Keratinocyte (primary cell): ENCODE measurements at regions not wholly inside any gene's neighbourhood (a gene's known extent, or its start where the extent isn't known, plus 50 kb on each side); places are given as distances from the start of the nearest gene placed in this dataset.

ENCODE experiments used
- DNase-seq: peaks from one replicate; pipeline ENCODE4 v3.0.0-alpha.2; 2011; ENCODE audit warnings: low read depth, missing footprints, low spot score
- FAIRE-seq: peaks from 2 replicates; lab custom pipeline; 2011; peaks lifted over from hg19 to GRCh38; lab: Jason Lieb, UNC
- H2AFZ ChIP-seq: 2 replicates; pipeline ENCODE4 v1.6.0; 2012; ENCODE audit warnings: low read length, control low read depth, inconsistent platforms; ENCODE audit not compliant: control insufficient read depth
- H3K27ac ChIP-seq: 2 replicates; pipeline ENCODE4 v1.5.1; 2011; ENCODE audit warnings: low read length; ENCODE audit not compliant: control insufficient read depth, insufficient read depth
- H3K27me3 ChIP-seq: 3 replicates; pipeline ENCODE4 v1.6.0; 2011; ENCODE audit warnings: low read length; ENCODE audit not compliant: control insufficient read depth, insufficient read depth; ENCODE audit errors: extremely low read depth
- H3K36me3 ChIP-seq, 2 experiments: 2 replicates in 1 of 2; 3 replicates in 1 of 2; pipeline ENCODE4 v1.5.1; 2011; ENCODE audit warnings: low read length in 2 of 2, mild to moderate bottlenecking in 1 of 2; ENCODE audit not compliant: control insufficient read depth in 2 of 2, insufficient read depth in 2 of 2; ENCODE audit errors: extremely low read depth in 1 of 2
- H3K4me1 ChIP-seq: 3 replicates; pipeline ENCODE4 v1.5.1; 2011; ENCODE audit warnings: low read length; ENCODE audit not compliant: control insufficient read depth, insufficient read depth; ENCODE audit errors: extremely low read depth
- H3K4me2 ChIP-seq: 3 replicates; pipeline ENCODE4 v1.6.0; 2011; ENCODE audit warnings: low read depth, low read length; ENCODE audit not compliant: control insufficient read depth, insufficient read depth; ENCODE audit errors: extremely low read depth
- H3K4me3 ChIP-seq, 3 experiments: fragments of 200-600 bp in 1 of 3; sonication (generic) in 1 of 3; 2 replicates in 2 of 3; 3 replicates in 1 of 3; pipeline ENCODE4 v1.5.1; 2011 to 2016; ENCODE audit warnings: low read length in 3 of 3, mild to moderate bottlenecking in 3 of 3, control low read depth in 2 of 3, inconsistent platforms in 1 of 3, low read depth in 1 of 3, mixed read lengths in 1 of 3, mixed run types in 1 of 3, moderate library complexity in 1 of 3; ENCODE audit not compliant: control insufficient read depth in 2 of 3, insufficient read depth in 2 of 3; ENCODE audit errors: extremely low read depth in 1 of 3
- H3K79me2 ChIP-seq: 2 replicates; pipeline ENCODE4 v1.6.0; 2012; ENCODE audit warnings: low read length; ENCODE audit not compliant: control insufficient read depth, insufficient read depth
- H3K9ac ChIP-seq: 3 replicates; pipeline ENCODE4 v1.6.0; 2011; ENCODE audit warnings: low read length; ENCODE audit not compliant: control insufficient read depth, insufficient read depth; ENCODE audit errors: extremely low read depth
- H3K9me1 ChIP-seq: 3 replicates; pipeline ENCODE4 v1.6.0; 2011; ENCODE audit warnings: low read length; ENCODE audit not compliant: control insufficient read depth, insufficient read depth; ENCODE audit errors: extremely low read depth
- H3K9me3 ChIP-seq: 2 replicates; pipeline ENCODE4 v1.5.1; 2012; ENCODE audit warnings: low read depth, low read length; ENCODE audit not compliant: control insufficient read depth
- H4K20me1 ChIP-seq: 3 replicates; pipeline ENCODE4 v1.6.0; 2011; ENCODE audit warnings: low read length; ENCODE audit not compliant: control insufficient read depth, insufficient read depth; ENCODE audit errors: extremely low read depth
- EZH2 ChIP-seq: IDR thresholded peaks from one replicate; pipeline ENCODE4 v1.6.1; 2012; ENCODE audit warnings: inconsistent platforms, mild to moderate bottlenecking, low read length, moderate library complexity
- dilution Hi-C: fragments of 300-500 bp; cut with MboI; formaldehyde crosslinking; loops from one replicate; pipeline ENCODE4 v1.7.0; 2020; ENCODE audit warnings: low sequenced_read_pairs; ENCODE audit not compliant: extremely low pct_ligation_motif_present
- TF ChIP-seq, protein P1 (sequence below), 3 experiments: IDR thresholded peaks in 1 of 3; conservative IDR thresholded peaks in 1 of 3; optimal IDR thresholded peaks in 1 of 3; 2 replicates in 2 of 3; 3 replicates in 1 of 3; pipeline versions ENCODE3 to v1.5.1; 2011; ENCODE audit warnings: low read length in 3 of 3, mild to moderate bottlenecking in 3 of 3, moderate library complexity in 2 of 3, control low read depth in 1 of 3, inconsistent platforms in 1 of 3; ENCODE audit not compliant: insufficient read depth in 2 of 3; ENCODE audit errors: extremely low read depth in 1 of 3

DNA sequence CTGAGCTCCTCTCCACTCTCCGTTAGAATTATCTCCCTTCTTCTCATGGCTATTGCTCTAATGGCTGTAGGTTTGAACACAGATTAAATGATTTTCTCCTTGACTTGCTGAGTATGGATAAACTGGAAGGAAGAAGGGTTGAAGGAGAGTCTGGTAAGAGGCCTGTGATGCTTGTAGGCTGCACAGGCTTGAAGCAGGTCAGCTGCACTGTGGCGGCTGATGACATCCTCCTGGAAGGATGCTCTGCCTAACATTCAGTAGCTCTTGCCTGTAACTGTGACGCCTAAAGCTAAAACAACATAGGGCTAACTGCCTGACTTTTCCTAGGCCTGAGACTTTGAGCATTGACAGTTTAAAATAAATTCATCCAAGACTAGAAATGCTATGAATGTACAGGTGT is 166.3 kb downstream of the MREG start:
- Histone ChIP-seq H3K9ac (no peak overlapping the region), H3K27me3 (no peaks in the 10 kb centered on the region), H2AFZ (no peak overlapping the region), H3K36me3 (no peaks in the 10 kb centered on the region), H3K4me1 (peaks cover 17% of the 10 kb centered on the region), H4K20me1 (no peaks in the 10 kb centered on the region), H3K9me1 (no peaks in the 10 kb centered on the region), H3K27ac (no peak overlapping the region), H3K79me2 (no peaks in the 10 kb centered on the region), H3K4me2 (no peak overlapping the region), H3K9me3 (no peaks in the 10 kb centered on the region), H3K4me3 (no peak overlapping the region)
- DNase-seq (no peak), FAIRE-seq (no peak)
- dilution Hi-C loops: no loop called here
- TF ChIP-seq EZH2: no peak
- TF ChIP-seq, protein P1, sequence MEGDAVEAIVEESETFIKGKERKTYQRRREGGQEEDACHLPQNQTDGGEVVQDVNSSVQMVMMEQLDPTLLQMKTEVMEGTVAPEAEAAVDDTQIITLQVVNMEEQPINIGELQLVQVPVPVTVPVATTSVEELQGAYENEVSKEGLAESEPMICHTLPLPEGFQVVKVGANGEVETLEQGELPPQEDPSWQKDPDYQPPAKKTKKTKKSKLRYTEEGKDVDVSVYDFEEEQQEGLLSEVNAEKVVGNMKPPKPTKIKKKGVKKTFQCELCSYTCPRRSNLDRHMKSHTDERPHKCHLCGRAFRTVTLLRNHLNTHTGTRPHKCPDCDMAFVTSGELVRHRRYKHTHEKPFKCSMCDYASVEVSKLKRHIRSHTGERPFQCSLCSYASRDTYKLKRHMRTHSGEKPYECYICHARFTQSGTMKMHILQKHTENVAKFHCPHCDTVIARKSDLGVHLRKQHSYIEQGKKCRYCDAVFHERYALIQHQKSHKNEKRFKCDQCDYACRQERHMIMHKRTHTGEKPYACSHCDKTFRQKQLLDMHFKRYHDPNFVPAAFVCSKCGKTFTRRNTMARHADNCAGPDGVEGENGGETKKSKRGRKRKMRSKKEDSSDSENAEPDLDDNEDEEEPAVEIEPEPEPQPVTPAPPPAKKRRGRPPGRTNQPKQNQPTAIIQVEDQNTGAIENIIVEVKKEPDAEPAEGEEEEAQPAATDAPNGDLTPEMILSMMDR (optimal IDR thresholded peaks at IDR 0.05 in 1 of 3, IDR thresholded peaks at IDR 0.05 in 1 of 3, conservative IDR thresholded peaks at IDR 0.05 in 1 of 3; ENCODE audit: extremely low read depth in 1 of 3, insufficient read depth in 2 of 3, low read length in 3 of 3): no peak

DNA sequence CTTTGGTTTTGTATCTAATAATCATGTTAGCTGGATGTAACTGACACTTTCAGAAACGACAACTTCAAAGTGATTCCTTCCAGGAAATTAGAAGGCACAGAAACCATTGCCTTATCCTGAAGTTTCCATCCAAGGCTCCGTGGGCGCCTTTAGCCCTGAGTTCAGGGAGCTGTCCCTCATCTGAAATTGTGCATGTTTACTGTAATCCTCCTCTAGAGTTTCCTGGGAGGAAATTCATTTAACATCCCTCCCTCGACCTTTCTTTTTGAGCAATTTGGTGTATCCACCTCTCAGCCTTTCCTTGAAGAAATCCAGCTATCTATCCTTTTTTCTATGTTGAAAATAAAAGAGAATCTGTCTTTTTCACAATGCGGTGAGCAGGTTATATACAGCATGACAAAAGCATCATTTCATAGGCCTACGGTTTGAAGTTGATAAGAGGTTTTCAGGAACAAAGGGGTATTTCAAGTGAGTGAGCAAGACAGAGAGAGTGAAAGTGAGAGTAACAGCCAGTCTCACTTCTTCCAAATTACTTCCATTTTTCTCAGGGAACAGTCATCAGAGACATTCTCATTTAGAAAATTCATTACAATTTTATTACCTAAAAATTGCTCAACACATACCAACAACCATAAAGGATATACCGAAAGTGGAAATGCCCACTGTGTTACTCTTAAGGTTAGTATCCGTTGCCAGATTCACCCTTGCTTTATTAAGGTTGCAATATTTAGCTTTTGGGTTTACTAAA is 167.3 kb downstream of the MREG start:
- Histone ChIP-seq H4K20me1 (no peaks in the 10 kb centered on the region), H3K9me1 (no peaks in the 10 kb centered on the region), H2AFZ (no peak overlapping the region), H3K27ac (no peak overlapping the region), H3K4me3 (no peak overlapping the region), H3K4me2 (no peak overlapping the region), H3K4me1 (peaks cover 16% of the 10 kb centered on the region), H3K36me3 (no peaks in the 10 kb centered on the region), H3K9ac (no peak overlapping the region), H3K79me2 (no peaks in the 10 kb centered on the region), H3K27me3 (no peaks in the 10 kb centered on the region), H3K9me3 (no peaks in the 10 kb centered on the region)
- dilution Hi-C loops: no loop called here
- TF ChIP-seq, protein P1 (optimal IDR thresholded peaks at IDR 0.05 in 1 of 3, IDR thresholded peaks at IDR 0.05 in 1 of 3, conservative IDR thresholded peaks at IDR 0.05 in 1 of 3; ENCODE audit: extremely low read depth in 1 of 3, insufficient read depth in 2 of 3, low read length in 3 of 3): no peak
- TF ChIP-seq EZH2: no peak
- DNase-seq (no peak), FAIRE-seq (no peak)
